ENCODE measurements at regions not wholly inside any gene's neighbourhood (a gene's known extent, or its start where the extent isn't known, plus 50 kb on each side); places are given as distances from the start of the nearest gene placed in this dataset.

DNA sequence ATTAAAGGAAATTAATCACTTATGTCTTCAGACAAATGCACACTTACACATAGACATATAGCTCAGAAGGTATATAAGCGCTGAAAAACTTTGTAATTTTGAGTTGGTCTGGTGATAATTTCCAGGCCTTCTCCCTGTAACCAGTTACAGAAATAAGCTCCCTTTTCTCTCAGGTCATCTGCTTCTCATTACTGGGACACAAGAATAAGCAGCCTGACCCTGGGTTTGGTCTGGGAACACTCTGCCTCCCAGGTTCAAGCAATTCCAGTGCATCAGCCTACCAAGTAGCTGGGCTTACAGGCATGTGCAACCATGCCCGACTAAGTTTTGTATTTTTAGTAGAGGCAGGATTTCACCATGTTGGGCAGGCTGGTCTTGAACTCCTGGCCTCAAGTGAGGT, 274.5 kb downstream of the LMO7 start:
- TF ChIP-seq, protein P1, sequence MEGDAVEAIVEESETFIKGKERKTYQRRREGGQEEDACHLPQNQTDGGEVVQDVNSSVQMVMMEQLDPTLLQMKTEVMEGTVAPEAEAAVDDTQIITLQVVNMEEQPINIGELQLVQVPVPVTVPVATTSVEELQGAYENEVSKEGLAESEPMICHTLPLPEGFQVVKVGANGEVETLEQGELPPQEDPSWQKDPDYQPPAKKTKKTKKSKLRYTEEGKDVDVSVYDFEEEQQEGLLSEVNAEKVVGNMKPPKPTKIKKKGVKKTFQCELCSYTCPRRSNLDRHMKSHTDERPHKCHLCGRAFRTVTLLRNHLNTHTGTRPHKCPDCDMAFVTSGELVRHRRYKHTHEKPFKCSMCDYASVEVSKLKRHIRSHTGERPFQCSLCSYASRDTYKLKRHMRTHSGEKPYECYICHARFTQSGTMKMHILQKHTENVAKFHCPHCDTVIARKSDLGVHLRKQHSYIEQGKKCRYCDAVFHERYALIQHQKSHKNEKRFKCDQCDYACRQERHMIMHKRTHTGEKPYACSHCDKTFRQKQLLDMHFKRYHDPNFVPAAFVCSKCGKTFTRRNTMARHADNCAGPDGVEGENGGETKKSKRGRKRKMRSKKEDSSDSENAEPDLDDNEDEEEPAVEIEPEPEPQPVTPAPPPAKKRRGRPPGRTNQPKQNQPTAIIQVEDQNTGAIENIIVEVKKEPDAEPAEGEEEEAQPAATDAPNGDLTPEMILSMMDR (IDR thresholded peaks at IDR 0.05) = no peak
- TF ChIP-seq POLR2AphosphoS5 (IDR thresholded peaks at IDR 0.05; ENCODE audit: low read depth, low read length) = no peak
- TF ChIP-seq, protein P2, sequence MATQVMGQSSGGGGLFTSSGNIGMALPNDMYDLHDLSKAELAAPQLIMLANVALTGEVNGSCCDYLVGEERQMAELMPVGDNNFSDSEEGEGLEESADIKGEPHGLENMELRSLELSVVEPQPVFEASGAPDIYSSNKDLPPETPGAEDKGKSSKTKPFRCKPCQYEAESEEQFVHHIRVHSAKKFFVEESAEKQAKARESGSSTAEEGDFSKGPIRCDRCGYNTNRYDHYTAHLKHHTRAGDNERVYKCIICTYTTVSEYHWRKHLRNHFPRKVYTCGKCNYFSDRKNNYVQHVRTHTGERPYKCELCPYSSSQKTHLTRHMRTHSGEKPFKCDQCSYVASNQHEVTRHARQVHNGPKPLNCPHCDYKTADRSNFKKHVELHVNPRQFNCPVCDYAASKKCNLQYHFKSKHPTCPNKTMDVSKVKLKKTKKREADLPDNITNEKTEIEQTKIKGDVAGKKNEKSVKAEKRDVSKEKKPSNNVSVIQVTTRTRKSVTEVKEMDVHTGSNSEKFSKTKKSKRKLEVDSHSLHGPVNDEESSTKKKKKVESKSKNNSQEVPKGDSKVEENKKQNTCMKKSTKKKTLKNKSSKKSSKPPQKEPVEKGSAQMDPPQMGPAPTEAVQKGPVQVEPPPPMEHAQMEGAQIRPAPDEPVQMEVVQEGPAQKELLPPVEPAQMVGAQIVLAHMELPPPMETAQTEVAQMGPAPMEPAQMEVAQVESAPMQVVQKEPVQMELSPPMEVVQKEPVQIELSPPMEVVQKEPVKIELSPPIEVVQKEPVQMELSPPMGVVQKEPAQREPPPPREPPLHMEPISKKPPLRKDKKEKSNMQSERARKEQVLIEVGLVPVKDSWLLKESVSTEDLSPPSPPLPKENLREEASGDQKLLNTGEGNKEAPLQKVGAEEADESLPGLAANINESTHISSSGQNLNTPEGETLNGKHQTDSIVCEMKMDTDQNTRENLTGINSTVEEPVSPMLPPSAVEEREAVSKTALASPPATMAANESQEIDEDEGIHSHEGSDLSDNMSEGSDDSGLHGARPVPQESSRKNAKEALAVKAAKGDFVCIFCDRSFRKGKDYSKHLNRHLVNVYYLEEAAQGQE (IDR thresholded peaks at IDR 0.05; ENCODE audit: insufficient read depth in 1 of 2, low read depth in 2 of 2, low read length in 1 of 2) = no peak
- no peak for TF ChIP-seq TCF7L2 (IDR thresholded peaks at IDR 0.05; ENCODE audit: low read depth, low read length)
- TF ChIP-seq SIN3A (IDR thresholded peaks at IDR 0.05; ENCODE audit: borderline replicate concordance, insufficient read depth, low read depth, low read length) = no peak

Measured in Panc1 (cell line).